ENCODE measurements at regions not wholly inside any gene's neighbourhood (a gene's known extent, or its start where the extent isn't known, plus 50 kb on each side); places are given as distances from the start of the nearest gene placed in this dataset.
"Not testable (repeated sequence)": the region's sequence is repeated elsewhere in the genome, so short reads cannot be mapped to it uniquely, and the experiment has no call there.

- DNase-seq (ENCODE audit: low read depth in 4 of 4, low spot score in 2 of 4): no peak
Observed at GRCh38 chr2:878245-878930, 72.3 kb upstream of the SNTG2 start.

GRCh38 chr2:877747-878146, 72.9 kb upstream of the SNTG2 start:
- no peak for DNase-seq (ENCODE audit: low read depth in 4 of 4, low spot score in 2 of 4)

DNA sequence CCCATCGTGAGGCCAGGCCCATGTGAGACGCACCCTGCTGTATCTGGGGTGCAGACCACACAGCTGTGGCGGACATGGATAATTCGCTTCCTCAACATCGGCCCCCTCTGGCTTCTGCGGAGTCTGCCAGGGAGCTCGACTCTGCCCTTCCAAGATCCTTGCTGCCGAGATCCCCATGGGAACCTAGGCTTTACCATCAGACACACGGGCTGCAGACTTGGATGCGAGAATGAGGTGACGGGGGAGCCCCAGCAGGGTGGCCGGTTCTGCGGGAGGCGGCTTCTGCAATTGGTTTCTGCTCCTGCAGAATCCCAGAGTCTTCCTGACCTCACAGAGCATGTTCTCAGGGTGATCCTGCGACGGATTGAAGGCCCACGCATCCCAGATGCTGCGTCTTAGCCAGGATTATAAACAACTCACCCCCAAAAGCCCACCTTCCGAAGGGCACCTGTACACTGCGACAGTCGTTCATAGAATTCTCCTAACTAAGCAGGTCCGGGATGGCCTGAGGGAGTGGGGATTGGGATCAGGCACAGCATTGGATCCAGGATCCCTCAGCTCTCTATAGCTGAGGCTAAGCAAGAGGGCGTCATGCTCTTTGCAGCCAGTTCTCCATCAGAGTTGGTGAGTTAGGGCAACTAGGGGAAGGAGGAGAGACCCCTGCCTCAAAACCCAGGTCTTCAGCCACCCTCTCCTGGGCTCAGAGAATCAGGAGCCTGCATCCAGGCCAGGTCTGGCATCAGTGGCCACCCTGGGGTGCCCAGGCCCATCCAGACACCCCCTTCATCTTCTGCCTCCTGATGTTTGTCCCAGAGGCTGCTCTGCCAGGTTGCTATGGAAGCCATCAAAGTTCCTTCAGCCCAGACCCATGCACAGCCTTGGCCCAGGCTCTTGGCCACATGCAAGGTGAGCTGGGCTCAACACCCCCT, 74.7 kb upstream of the SNTG2 start:
- no peak for DNase-seq (ENCODE audit: low read depth in 4 of 4, low spot score in 2 of 4)

GRCh38 chr2:873651-874580, 76.7 kb upstream of the SNTG2 start:
- no peak for DNase-seq (ENCODE audit: low read depth in 4 of 4, low spot score in 2 of 4)

DNA sequence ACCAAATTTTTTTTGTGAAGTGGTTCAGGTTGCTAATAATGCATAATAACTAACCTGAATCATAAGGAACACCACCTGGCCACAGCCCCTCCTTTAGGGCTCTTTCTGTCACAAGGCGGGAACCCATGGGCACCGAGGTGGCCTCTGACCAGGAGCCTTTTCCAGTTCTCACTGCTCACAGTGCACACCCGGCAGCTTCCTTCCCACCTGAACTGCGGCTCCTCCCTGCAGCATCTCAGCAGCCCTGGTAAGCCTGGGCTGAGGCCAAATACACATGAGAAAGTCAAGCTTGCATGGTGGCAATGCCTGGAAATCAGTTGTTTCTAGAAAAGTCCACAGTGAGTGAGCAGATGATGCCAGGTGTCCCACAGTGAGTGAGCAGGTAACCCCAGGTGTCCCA, 77.6 kb upstream of the SNTG2 start:
- DNase-seq (ENCODE audit: low read depth in 4 of 4, low spot score in 2 of 4): no peak

DNA sequence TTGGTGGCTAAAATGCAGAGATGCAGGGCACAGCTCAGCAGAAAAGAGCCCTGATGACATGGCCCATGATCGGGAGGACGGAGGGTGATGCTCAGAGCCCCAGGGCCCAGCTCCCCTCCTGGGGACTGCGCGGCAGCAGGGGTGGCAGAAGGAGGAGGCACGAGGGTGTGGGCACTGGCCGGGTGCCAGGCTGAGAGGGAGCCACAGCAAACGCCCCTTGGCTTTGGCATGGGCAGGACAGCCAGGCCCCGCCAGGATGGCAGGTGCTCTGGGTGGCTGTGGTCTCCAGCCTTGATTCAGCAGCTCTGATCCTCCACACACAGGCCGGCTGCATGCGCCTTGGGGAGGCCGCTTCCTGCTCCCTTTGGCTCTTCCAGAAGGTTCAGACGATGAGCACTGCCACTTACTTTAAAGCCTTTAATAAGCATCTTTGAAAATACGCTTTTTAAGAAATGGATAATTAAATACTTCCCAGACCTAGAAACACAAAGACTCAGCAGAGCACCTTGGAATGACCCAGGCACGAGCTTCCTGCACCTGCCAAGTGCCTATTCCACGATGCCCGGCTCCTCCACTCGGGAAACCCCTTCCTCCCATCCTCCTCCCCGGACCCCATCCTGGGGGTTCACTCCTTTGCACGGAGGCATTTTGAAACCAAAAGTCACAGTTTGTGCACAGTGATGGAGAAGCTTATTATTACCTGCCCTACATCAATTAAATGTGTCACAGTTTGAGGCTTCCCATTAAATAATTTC, 78.5 kb upstream of the SNTG2 start:
- DNase-seq (ENCODE audit: low read depth in 4 of 4, low spot score in 2 of 4): no peak

DNA sequence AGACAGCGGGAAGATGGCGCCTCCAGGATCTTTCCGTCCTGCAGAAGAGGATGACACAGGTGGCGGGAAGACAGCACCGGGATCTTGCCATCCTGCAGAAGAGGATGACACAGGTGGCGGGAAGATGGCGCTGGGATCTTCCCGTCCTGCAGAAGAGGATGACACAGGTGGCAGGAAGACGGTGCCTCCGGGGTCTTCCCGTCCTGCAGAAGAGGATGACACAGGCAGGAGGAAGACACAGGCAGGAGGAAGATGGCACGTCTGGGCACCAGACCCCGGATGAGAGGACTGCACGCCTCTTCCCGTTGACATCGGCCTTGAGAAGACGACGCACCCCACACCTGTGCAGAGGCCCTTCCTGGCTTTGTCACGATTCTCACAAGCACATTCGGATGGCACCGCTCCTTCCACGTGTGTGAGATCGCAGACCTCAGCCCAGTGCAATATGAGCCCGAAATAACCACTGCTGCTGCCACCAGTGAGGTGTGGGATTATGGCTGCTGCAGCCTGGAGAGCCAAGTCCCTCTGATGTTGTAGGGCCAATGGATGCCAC, 79.4 kb upstream of the SNTG2 start:
- no peak for DNase-seq (ENCODE audit: low read depth in 4 of 4, low spot score in 2 of 4)

DNA sequence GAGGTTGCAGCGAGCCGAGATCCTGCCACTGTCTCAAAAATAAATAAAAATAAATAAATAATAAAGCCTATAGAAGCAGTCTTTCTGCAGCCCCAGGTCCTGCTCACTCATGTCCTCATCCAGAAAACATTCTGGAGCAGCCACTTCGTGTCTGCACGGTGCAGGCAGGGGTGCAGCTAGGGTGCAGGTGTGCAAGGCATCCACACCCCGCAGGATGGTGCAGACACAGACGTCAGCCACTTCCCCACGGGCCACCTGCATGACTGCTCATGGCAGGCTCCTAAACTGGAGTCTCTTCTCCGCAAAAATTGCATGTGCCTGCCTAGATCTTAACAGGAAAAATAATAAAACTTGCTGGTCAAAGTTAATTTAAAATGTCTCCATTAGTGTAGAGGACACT, 80.2 kb upstream of the SNTG2 start:
- no peak for DNase-seq (ENCODE audit: low read depth in 4 of 4, low spot score in 2 of 4)

- no peak for DNase-seq (ENCODE audit: low read depth in 4 of 4, low spot score in 2 of 4)
Observed at GRCh38 chr2:869894-870293, 80.8 kb upstream of the SNTG2 start.

DNA sequence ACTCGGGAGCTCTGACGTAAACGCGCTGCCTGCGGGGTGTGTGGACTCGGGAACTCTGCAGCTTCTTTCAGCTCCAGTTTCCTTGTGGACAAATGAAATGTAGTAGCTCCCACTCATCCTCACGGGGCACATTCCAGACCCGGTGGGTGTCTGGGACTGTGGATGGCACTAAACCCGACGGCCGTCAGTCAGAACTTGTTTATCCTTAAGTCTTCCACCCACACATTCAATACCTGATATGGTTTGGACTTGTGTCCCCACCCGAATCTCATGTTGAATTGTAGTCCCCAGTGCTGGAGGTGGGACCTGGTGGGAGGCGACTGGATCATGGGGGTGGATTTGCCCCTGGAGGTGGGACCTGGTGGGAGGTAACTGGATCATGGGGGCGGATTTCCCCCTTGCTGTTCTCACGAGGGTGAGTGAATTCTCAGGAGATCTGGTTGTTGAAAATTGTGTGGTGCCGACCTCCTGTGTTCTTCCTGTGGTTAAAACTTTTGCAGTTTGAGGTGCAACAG, 81.2 kb upstream of the SNTG2 start:
- DNase-seq (ENCODE audit: low read depth in 4 of 4, low spot score in 2 of 4): no peak

DNA sequence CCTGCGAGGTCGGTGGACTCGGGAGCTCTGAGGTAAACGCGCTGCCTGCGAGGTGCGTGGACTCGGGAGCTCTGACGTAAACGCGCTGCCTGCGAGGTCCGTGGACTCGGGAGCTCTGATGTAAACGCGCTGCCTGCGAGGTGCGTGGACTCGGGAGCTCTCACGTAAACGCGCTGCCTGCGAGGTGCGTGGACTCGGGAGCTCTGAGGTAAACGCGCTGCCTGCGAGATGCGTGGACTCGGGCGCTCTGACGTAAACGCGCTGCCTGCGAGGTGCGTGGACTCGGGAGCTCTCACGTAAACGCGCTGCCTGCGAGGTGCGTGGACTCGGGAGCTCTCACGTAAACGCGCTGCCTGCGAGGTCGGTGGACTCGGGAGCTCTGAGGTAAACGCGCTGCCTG, 81.8 kb upstream of the SNTG2 start:
- not testable (repeated sequence) for DNase-seq (ENCODE audit: low read depth in 4 of 4, low spot score in 2 of 4)

- DNase-seq (ENCODE audit: low read depth in 4 of 4, low spot score in 2 of 4): no peak
Observed at GRCh38 chr2:867296-867695, 83.4 kb upstream of the SNTG2 start.

- no peak for DNase-seq (ENCODE audit: low read depth in 4 of 4, low spot score in 2 of 4)
Observed at GRCh38 chr2:866887-867286, 83.8 kb upstream of the SNTG2 start.

- no peak for DNase-seq (ENCODE audit: low read depth in 4 of 4, low spot score in 2 of 4)
Observed at GRCh38 chr2:866009-866680, 84.5 kb upstream of the SNTG2 start.

DNA sequence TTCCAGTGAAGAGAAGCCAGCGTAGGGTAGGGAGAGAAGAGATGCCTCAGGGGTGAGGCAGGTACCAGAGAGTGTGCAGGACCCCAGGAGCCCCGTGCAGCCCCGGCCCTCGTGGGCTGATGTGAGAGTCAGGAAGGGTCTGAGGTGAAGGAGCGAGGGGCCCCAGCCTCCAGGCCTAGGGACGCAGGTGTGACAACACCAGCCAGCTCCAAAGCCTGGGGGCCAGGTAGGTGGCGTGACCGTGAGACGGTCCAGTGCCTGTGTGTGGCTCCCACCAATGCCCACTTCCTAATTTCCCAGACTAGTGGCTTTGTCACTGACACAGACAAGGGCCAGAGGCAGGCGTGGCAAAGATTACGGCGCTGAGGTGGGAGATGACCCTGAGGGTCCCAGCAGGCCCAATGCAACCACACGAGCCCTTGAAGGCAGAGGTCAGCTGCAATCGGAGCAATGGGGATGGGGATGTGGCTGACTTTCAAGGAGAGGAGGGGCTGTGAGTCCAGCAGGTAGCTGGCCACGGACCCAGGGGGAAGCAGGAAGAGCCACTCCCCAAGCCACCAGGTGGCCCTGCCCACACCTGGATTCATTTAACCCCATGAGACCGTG, 86.0 kb upstream of the SNTG2 start:
- DNase-seq (ENCODE audit: low read depth in 4 of 4, low spot score in 2 of 4): no peak

DNA sequence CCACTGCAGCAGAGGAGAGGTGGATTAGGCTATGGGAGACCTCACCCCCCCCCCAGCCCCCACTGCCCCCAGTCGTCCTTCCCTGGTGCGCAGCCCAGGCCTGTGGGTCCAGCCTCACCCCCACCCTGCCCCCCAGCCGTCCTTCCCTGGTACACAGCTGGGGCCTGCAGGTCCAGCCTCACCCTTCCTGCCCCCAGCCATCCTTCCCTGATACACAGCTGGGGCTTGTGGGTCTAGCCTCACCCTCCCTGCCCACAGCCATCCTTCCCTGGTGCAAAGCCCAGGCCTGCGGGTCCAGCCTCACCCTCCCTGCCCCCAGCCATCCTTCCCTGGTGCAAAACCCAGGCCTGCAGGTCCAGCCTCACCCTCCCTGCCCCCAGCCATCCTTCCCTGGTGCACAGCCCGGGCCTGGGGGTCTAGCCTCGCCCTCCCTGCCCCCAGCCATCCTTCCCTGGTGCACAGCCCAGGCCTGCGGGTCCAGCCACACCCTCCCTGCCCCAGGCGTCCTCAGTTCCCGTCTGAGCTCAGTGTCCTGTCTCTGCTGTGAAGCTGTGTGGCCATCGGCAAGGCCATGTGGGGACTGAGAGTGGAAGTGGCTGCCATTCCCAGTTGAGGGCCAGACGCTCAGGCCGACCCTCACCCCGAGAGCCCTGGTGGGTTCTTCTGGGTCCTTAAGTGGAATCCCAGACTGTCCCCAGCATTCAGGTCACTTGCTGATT, 86.8 kb upstream of the SNTG2 start:
- DNase-seq (ENCODE audit: low read depth in 4 of 4, low spot score in 2 of 4): no peak

GRCh38 chr2:862731-863466, 87.8 kb upstream of the SNTG2 start:
- no peak for DNase-seq (ENCODE audit: low read depth in 4 of 4, low spot score in 2 of 4)

- no peak for DNase-seq (ENCODE audit: low read depth in 4 of 4, low spot score in 2 of 4)
Observed at GRCh38 chr2:862355-862687, 88.3 kb upstream of the SNTG2 start.

Measured in left renal cortex interstitium (tissue), 4 donors.